GM18511 (cell line): ENCODE measurements at regions not wholly inside any gene's neighbourhood (a gene's known extent, or its start where the extent isn't known, plus 50 kb on each side); places are given as distances from the start of the nearest gene placed in this dataset.
A peak's percentile ranks its signal among the peaks of the same experiment; 100 is the strongest.

Experiments
- ATAC-seq: cut with Tn5 transposase; IDR thresholded peaks from one replicate; pipeline ENCODE4 v1.9.1; 2021; ENCODE audit warnings: mild to moderate bottlenecking, moderate library complexity; ENCODE audit not compliant: unreplicated experiment

- ATAC-seq, result no peak
Measured at GRCh38 chr1:234748713-234749112, 138.7 kb upstream of the IRF2BP2 start.

DNA sequence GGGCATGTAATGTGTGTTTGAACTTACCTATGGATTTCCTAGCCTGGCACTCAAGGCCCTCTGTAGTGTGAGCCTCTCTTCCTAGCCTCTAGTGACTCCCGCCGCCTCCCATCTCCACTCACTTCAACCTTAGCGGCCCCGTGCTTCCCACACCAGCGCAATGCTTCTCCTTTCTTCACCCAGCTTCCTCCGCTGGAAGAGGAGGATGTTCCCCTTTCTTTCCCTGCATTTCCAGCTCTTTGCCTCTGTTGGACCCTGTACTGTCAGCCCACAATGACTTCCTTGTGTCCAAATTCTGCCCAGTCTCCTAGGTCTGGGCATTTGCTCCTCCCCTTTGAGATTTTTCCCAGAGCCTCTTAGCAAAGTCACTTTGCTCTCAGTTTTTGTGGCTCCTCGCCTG lies 138.1 kb upstream of the IRF2BP2 start:
- ATAC-seq, result no peak

GRCh38 chr1:234746798-234747196 lies 136.8 kb upstream of the IRF2BP2 start:
- no peak for ATAC-seq

GRCh38 chr1:234745844-234746797 lies 136.1 kb upstream of the IRF2BP2 start:
- no peak for ATAC-seq

DNA sequence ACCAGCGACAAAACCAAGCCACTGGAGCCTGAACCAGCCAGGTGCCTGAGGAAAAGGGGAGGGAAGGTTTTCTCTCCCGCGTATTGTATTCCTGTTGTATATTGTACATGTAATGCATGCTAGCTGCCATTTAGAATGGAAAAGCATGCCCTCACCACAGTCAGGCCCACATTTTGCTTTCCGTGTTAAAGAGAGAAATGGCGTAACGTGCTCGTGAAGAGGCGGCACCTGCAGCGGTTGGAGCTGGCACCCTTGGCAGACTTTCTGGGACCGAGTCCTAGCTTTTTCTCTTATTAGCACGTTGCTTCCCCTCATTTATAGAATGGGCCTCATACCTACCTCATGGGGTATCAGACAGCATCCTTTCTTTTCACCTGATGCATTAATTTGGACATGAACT lies 135.3 kb upstream of the IRF2BP2 start:
- ATAC-seq, result no peak

- no peak for ATAC-seq
Measured at GRCh38 chr1:234743791-234744611, 134.0 kb upstream of the IRF2BP2 start.

GRCh38 chr1:234742622-234743021 lies 132.6 kb upstream of the IRF2BP2 start:
- ATAC-seq, result no peak

DNA sequence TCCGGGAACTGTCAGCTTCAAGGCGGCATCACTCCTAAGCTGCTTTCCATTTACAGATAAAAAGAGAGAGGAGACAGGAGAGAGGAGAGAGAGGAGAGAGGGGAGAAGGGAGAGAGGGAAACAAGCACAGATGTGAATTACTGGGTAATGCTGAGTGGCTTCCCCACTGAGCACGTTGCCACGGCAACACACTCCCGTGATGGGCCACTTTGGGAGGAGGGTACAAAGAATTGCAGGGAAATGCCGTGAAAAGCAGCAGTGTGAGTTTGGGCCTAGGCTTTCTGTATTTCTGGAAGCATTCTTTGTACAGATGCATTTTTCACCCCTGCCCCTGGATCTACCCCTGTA lies 128.0 kb upstream of the IRF2BP2 start:
- no peak for ATAC-seq

DNA sequence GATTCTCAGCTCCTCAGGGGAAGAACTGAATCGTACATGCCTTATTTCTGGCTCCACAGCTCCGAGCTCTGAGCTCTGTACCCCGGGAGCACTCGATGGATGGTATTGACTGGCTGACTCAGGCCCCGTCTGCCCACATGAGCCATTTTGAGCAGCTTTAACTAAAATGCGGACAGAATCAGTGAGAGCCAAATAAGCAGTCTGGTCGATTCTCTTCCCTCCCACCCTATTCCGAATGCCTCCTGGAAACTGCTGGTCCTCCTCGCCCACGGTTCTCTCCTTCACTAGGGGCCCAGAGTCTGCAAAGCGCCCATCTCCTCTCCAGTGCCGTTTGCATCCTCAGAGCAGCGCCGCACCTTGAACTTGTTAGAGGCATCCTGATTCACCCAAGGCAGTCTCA lies 125.9 kb upstream of the IRF2BP2 start:
- no peak for ATAC-seq

DNA sequence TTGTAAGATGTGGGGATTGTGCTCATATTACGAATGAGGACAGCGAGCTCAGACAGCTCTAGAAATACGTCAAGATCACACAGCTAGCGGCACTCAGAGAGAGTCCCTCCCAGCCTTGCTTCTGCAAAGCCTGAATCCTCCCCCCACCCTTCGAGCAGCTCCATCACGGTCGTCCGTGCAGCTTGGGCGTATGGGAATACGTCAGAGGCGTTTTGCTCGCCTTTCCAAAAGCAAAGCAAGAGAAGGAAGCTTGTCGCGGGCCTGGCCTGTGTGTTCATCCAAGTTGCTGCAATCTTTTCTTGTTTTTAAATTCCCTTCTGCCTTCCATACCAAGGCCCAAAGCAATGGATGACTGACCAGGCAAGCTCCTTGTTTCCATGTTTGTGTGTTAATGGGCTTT lies 125.5 kb upstream of the IRF2BP2 start:
- no peak for ATAC-seq

- no peak for ATAC-seq
Measured at GRCh38 chr1:234734869-234735268, 124.9 kb upstream of the IRF2BP2 start.

DNA sequence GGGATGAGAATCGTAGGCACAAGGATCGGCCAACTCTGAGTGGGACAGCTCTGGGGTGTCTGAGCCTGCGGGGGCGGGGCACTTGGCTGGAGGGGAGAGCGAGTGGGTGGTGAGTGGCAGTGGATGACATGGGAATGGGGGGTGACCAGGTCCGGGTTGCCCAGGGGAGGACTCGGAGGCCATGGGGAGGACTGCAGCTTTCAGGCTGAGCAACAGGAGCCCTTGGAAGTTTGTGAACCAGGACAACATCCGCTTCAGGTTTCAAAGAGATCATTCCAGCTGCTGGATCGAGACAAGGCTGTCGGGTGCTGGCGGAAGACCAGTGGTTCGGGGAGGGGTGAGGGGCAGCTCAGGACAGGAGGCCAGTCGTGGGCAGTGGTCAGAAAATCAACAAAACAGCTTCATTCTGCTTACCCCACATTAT lies 124.4 kb upstream of the IRF2BP2 start:
- no peak for ATAC-seq

DNA sequence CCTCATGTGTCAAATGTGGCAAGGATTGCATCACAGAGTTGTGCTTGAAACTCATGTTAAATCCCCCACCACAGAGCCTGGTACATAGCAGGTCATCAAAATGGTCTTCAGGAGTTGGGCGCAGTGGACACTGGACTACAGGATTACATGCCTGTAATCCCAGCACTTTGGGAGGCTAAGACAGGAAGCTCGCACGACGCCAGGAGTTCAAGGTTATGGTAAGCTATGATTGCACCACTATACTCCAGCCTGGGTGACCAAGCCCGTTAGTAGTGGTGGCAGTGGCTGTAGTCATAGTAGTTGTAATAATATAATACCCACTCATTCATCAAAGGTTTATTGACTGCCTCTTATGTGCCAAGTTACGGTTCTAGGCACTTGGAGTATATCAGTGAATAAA lies 123.4 kb upstream of the IRF2BP2 start:
- ATAC-seq, result no peak

- no peak for ATAC-seq
Measured at GRCh38 chr1:234732671-234733390, 122.9 kb upstream of the IRF2BP2 start.

DNA sequence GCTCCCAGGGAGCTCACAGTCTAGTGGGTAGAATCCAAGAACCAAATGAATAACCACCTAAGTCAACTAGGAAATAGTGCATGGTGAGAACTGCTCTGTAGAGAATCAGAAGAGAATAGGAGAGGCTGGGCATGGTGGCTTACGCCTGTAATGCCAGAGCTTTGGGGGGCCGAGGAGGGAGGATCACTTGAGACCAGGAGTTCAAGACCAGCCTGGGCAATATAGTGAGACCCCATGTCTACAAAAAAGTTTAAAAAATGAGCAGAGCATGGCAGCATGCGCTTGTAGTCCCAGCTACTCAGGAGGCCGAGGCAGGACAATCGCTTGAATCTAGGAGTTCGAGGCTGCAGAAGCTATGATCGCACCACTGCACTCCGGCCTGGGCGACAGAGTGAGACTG lies 122.3 kb upstream of the IRF2BP2 start:
- ATAC-seq, result no peak

GRCh38 chr1:234731569-234732085 lies 121.6 kb upstream of the IRF2BP2 start:
- no peak for ATAC-seq

- ATAC-seq, result peak; percentile 61
Measured at GRCh38 chr1:234730770-234731568, 121.0 kb upstream of the IRF2BP2 start.

- no peak for ATAC-seq
Measured at GRCh38 chr1:234730475-234730769, 120.4 kb upstream of the IRF2BP2 start.

GRCh38 chr1:234729561-234730474 lies 119.8 kb upstream of the IRF2BP2 start:
- no peak for ATAC-seq
